ENCODE measurements at regions not wholly inside any gene's neighbourhood (a gene's known extent, or its start where the extent isn't known, plus 50 kb on each side); places are given as distances from the start of the nearest gene placed in this dataset.
"Not testable (repeated sequence)": the region's sequence is repeated elsewhere in the genome, so short reads cannot be mapped to it uniquely, and the experiment has no call there.

DNA sequence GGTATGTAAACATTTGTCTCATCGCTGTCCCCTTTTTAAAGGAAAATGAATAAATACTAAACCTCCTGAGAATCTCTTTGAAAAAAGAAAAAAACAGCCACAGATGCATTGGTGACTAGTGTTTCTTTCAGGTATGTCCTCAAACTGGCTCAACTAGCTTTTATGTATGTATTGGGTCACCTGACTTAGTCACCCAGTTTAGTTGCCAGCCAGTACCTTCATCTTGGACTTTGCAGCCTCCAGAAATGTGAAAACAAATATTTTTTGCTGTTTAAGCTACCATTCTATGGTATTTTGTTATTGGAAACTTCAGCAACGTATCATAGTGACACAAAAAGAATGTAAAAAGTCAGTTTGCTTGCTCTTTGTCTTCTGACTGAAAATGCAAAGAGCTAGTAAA, 1263.5 kb downstream of the FAM133A start:
- Mint-ChIP-seq H3K27ac (no peak overlapping the region), H3K4me1 (ENCODE audit: low read depth) (no peaks in the 10 kb centered on the region), H3K27me3 (no peaks in the 10 kb centered on the region), H3K36me3 (no peaks in the 10 kb centered on the region), H3K4me3 (no peak overlapping the region), H3K9me3 (peaks cover 2% of the 10 kb centered on the region)
- POLR2A ChIA-PET: no interaction called here
- DNase-seq: no peak
- intact Hi-C loops (cut with micrococcal nuclease): no loop called here
- CTCF ChIA-PET: no interaction called here

GRCh38 chrX:94942603-94943002, 1268.6 kb downstream of the FAM133A start:
- ChIA-PET CTCF (no interaction called here), POLR2A (no interaction called here)
- intact Hi-C loops (cut with micrococcal nuclease): no loop called here
- no peak for DNase-seq
- no peaks in the 10 kb centered on the region for H3K36me3 Mint-ChIP-seq
- no peaks in the 10 kb centered on the region for H3K4me1 Mint-ChIP-seq (ENCODE audit: low read depth)
- H3K4me3 Mint-ChIP-seq: no peak overlapping the region
- H3K9me3 Mint-ChIP-seq: peaks cover 7% of the 10 kb centered on the region
- H3K27ac Mint-ChIP-seq: no peak overlapping the region
- no peaks in the 10 kb centered on the region for H3K27me3 Mint-ChIP-seq

DNA sequence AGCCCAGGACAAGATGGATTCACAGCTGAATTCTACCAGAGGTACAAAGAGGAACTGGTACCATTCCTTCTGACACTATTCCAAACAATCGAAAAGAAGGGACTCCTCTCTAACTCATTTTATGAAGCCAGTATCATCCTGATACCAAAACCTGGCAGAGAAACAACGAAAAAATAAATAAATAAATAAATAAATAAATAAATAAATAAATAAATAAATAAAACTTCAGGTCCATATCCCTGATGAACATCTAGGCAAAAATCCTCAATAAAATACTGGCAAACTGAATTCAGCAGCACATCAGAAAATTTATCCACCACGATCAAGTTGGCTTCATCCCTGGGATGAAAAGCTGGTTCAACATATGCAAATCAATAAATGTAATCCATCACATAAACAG, 1272.1 kb downstream of the FAM133A start:
- H3K36me3 Mint-ChIP-seq; CTCF ChIA-PET; DNase-seq; H3K9me3 Mint-ChIP-seq; intact Hi-C loops (cut with micrococcal nuclease); H3K27ac Mint-ChIP-seq; POLR2A ChIA-PET; H3K4me1 Mint-ChIP-seq (ENCODE audit: low read depth); H3K4me3 Mint-ChIP-seq; H3K27me3 Mint-ChIP-seq: not testable (repeated sequence)

DNA sequence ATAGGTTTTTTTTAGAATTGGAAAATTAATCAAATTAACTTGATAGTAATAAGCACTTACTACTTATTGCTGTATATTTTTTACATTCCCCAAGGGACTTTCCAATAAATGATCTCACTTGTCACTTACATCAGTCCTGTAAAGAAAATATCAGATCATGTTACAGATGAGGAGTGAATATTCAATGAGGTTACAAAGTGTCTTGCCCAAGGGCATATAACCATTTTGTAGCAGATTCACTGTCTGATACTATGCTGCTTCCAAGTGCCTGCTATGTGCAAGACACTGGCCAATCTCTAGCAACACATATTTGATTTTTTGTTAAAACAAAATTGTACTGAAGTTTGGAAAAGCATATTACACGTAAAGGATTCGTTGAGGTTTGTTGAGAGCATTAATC, 1287.7 kb downstream of the FAM133A start:
- Mint-ChIP-seq H3K27ac (no peak overlapping the region), H3K4me1 (ENCODE audit: low read depth) (no peaks in the 10 kb centered on the region), H3K27me3 (no peaks in the 10 kb centered on the region), H3K4me3 (no peak overlapping the region), H3K9me3 (no peaks in the 10 kb centered on the region), H3K36me3 (no peaks in the 10 kb centered on the region)
- POLR2A ChIA-PET: no interaction called here
- CTCF ChIA-PET: no interaction called here
- no peak for DNase-seq
- intact Hi-C loops (cut with micrococcal nuclease): no loop called here

DNA sequence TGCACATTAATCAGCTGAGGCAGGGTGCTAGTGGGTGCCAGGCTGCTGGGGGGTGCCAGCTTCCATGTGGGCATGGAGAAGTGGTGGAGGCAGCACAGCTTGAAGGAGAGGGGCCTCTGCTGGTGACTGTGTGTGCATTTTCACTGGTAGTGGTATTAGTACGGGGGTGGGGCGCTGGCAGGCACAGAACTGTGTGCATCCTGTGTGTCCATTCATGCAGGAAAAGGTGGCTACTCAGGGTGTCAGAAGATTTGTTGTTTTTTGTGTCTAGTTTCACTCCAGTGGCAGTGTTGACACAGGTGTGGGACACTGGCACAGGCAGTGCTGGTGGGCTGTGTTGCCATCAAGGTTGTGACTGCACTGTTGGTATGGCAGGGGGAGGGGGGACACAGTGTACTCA, 1303.6 kb downstream of the FAM133A start:
- intact Hi-C loops (cut with micrococcal nuclease): no loop called here

GRCh38 chrX:94977986-94978385, 1304.0 kb downstream of the FAM133A start:
- ChIA-PET CTCF (no interaction called here), POLR2A (no interaction called here)
- Mint-ChIP-seq H3K9me3 (peaks cover 3% of the 10 kb centered on the region), H3K36me3 (no peaks in the 10 kb centered on the region), H3K27ac (no peak overlapping the region), H3K4me1 (ENCODE audit: low read depth) (no peaks in the 10 kb centered on the region), H3K27me3 (no peaks in the 10 kb centered on the region), H3K4me3 (no peak overlapping the region)
- DNase-seq: no peak
- intact Hi-C loops (cut with micrococcal nuclease): no loop called here

More for the DNA sequence above, 1303.6 kb downstream of the FAM133A start:
- Mint-ChIP-seq H3K9me3 (peaks cover 3% of the 10 kb centered on the region), H3K36me3 (no peaks in the 10 kb centered on the region), H3K27ac (no peak overlapping the region), H3K27me3 (no peaks in the 10 kb centered on the region), H3K4me1 (ENCODE audit: low read depth) (no peaks in the 10 kb centered on the region), H3K4me3 (no peak overlapping the region)
- POLR2A ChIA-PET: no interaction called here
- CTCF ChIA-PET: no interaction called here
- no peak for DNase-seq

All from activated CD4-positive, alpha-beta memory T cell treated with anti-CD3 and anti-CD28 coated beads for 36 hours (primary cell).